GM04503 (cell line): ENCODE measurements at regions not wholly inside any gene's neighbourhood (a gene's known extent, or its start where the extent isn't known, plus 50 kb on each side); places are given as distances from the start of the nearest gene placed in this dataset.

Experiments
- DNase-seq: peaks from one replicate; pipeline ENCODE4 v3.0.0-alpha.2; 2012; ENCODE audit warnings: low read depth

DNA sequence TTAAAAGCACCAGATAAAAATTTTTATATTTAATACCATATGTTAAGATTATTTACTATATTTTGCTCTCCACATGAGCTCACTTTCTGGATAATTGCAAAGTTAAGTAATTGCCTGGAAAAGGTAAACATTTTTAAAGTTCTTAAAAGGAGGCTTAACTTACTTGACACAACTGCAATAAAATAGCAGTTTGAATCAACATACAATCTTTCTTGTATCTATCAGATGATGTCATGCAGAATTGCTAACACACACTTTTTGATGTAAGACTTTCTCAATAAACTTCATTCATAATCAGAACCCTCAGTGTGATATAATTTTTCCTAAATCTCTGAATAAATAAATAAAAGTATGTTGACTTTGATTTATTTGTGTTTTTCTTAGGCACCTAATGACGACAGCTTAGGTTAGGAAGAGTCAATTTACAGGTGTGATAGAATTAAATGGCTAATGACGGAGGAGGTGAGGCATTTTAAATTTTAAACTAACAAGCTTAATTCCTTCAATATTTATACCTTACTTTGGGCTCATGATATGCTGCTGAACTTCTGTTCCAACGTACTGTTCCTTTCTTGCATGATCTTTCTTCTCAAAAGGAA lies 99.5 kb downstream of the LYPLAL1 start:
- DNase-seq: no peak

DNA sequence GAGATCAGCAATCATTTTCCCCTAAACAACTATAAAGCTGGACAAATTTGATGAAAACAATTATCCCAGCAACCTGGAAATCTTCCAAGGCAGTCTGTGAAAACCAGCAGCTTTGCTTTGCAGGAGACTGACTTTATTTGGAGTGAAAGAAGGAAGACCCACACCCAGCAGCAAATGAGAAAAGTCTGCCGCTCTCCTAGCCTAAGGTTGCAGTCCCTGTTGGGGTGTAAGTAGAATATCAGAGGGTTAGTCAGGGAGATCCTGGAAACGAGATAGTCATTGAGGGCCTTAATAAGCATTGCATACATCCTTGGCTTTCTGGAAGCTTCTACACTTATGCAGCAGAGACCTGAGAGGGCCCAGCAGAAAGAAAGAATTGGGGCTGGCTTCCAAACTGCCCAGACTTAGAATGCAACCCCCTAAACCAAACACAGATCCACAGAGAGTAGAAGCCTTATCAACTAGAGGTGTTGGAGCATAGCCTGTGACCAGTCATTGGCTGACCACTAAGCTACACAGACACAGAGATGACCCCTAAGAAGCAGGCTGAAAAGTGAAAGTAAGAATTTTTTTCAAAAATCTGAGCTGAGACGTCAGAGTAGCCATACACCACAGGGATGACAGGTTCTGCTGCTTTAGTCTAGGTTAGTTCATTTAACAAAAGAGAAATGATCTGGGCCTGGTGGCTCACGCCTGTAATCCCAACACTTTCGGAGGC lies 98.3 kb downstream of the LYPLAL1 start:
- no peak for DNase-seq

DNA sequence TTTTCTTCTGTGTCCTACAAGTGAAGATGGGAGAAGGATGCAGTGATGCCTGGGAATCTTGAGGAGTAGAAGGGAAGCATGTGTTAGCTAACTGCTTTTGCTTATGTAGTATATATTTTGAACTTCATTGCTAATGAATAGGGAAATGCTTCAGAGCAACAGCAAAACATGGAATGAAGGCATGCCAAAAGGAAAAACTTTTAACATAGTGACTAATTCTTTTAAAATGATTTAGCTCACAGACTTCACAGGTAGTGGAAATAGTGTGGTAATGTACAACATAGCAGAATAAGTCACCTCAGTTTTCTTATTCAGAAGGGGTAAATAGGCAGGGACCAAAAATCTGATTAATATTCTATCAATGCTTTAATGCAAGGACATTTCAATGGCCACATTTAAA lies 95.5 kb downstream of the LYPLAL1 start:
- DNase-seq: no peak

DNA sequence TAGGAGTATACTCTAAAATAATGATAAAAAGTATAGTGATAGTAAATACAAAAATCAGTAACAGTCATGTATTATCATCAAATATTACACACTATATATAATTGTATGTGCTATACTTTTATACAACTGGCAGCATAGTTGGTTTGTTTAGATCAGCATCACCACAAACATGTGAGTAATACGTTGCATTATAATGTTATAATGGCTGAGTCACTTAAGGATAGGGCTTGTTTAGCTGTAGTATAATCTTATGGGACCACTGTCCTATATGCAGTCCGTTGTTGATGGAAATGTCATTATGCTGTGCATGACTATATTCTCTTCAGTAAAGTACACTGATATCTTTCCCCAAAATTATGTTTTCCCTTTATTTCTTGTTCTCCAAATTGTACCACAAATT lies 92.8 kb downstream of the LYPLAL1 start:
- DNase-seq: no peak

DNA sequence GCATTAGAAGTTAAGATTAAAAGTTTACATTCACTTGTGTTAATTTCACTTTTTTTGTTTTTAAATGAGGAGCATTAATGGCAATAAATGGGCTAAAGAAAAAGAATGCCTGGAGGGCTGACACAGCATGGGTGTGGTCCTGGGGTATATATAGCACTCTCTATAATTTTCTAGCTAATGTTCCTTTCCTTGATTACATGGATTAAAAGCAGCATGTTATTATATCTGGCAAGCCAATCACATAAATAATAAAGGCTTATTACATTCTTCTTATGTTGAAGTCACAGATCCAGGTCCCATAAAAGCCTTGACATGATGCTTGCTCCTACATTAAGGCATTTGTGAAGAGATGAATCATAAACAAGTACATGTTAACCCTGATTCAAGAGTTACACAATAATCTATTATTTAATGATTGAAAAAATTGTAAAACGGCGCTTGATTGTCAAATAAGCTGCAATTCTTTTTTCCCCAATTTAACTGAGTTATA lies 91.4 kb downstream of the LYPLAL1 start:
- no peak for DNase-seq

DNA sequence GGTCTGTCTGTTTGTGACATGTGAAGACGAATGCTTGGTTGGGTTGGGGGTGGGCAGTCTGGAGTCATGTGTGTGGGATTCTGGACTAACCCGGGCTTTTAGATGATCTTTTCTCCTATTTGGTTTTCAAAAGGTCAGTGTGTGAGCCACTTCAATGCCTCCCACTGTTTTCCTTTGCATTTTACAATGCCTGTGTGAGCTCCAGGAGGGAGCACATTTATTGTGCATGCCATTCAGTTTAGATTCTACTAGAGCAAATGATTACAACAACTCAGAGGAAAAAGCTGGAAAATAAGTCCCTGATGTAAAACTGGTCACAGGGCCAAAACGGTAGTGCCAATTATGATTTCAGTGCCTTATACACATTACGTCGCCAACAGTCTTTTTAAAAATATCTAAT lies 90.9 kb downstream of the LYPLAL1 start:
- DNase-seq: no peak
